ENCODE measurements at regions not wholly inside any gene's neighbourhood (a gene's known extent, or its start where the extent isn't known, plus 50 kb on each side); places are given as distances from the start of the nearest gene placed in this dataset.

DNA sequence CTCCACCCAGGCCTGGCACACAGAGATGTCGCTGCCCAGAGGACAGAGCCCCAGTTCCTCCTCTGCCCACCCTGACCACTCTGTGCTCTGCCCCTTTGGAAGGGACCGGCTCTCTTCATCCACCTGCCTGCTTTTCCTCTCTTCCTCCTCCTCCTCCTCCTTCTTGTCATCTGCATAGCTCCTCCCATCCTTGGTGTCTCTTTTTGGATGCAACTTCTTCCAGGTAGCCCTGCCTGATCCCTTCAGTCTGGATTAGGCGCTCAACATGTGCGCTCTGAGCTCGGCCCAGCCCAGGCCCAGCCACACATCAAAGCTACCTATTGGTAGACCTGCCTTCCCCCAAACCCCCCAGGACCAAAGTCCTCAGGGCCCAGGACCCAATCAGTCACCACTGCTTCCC is 52.6 kb upstream of the RXRA start:
- no peak overlapping the region for H3K4me2 ChIP-seq (ENCODE audit: insufficient read depth in 1 of 2, low read depth in 2 of 2, low read length in 2 of 2)
- no peak overlapping the region for H4K91ac ChIP-seq (replicated peaks; ENCODE audit: insufficient read length, low read length)
- H3K27me3 ChIP-seq (replicated peaks in 1 of 4; ENCODE audit: control insufficient read depth in 3 of 4, extremely low read depth in 1 of 4, insufficient read depth in 3 of 4, low read length in 3 of 4): no peaks in the 10 kb centered on the region; a peak in 1 of 7 replicates
- H3K4me3 ChIP-seq (ENCODE audit: extremely low read depth in 1 of 4, insufficient read depth in 2 of 4, low read depth in 3 of 4, low read length in 4 of 4): no peak overlapping the region
- no peak overlapping the region for H2BK5ac ChIP-seq (ENCODE audit: low read depth, low read length)
- H3K56ac ChIP-seq (replicated peaks; ENCODE audit: insufficient read length, low read depth, low read length): no peak overlapping the region
- H3K79me1 ChIP-seq (ENCODE audit: low read depth, low read length): no peaks in the 10 kb centered on the region
- no peak overlapping the region for H3K9ac ChIP-seq (replicated peaks in 1 of 4; ENCODE audit: extremely low read depth in 1 of 4, low read depth in 3 of 4, low read length in 3 of 4)
- no peak overlapping the region for H4K8ac ChIP-seq (ENCODE audit: extremely low read depth, insufficient read depth, low read length)
- H3K36me3 ChIP-seq (ENCODE audit: control insufficient read depth in 2 of 4, insufficient read depth in 4 of 4, low read length in 3 of 4): no peaks in the 10 kb centered on the region
- H3K27ac ChIP-seq (ENCODE audit: low read depth, low read length): no peak overlapping the region
- DNase-seq (ENCODE audit: low read depth in 1 of 2, low spot score in 2 of 2): no peak
- no peaks in the 10 kb centered on the region for H4K20me1 ChIP-seq (replicated peaks in 1 of 2; ENCODE audit: control insufficient read depth in 1 of 2, insufficient read depth in 2 of 2, low read length in 2 of 2)
- ChIA-PET CTCF (ENCODE audit: partially characterized antibody) (interaction anchor here (1.2 to 2.7 kb wide), 4 partner anchors 9 to 61 kb away, joined by 3 to 14 read pairs (median 4); no protein-coding TSS in a partner anchor), POLR2A (ENCODE audit: partially characterized antibody) (interaction anchor here (1.0 kb wide), 1 partner anchor 52 kb away, joined by 3 read pairs; no protein-coding TSS in a partner anchor)
- no peak overlapping the region for H2BK12ac ChIP-seq (ENCODE audit: low read depth, low read length)
- no peak overlapping the region for H2AK5ac ChIP-seq (ENCODE audit: low read depth, low read length)
- TF ChIP-seq POLR2AphosphoS5 (IDR thresholded peaks at IDR 0.05; ENCODE audit: low read depth, low read length) (no peak), POLR2A (IDR thresholded peaks at IDR 0.05; ENCODE audit: control extremely low read depth in 1 of 2, low read depth in 2 of 2, low read length in 2 of 2) (no peak), SUZ12 (IDR thresholded peaks at IDR 0.05; ENCODE audit: low read length) (no peak), CBX8 (IDR thresholded peaks at IDR 0.05; ENCODE audit: borderline replicate concordance, low read depth, low read length) (no peak), RNF2 (IDR thresholded peaks at IDR 0.05; ENCODE audit: borderline replicate concordance, low read depth, low read length, missing control alignments, poor library complexity, severe bottlenecking) (no peak), SIN3A (conservative IDR thresholded peaks at IDR 0.05 in 1 of 2, IDR thresholded peaks at IDR 0.05 in 1 of 2; ENCODE audit: low read depth in 1 of 2, low read length in 2 of 2) (no peak), JUN (IDR thresholded peaks at IDR 0.05; ENCODE audit: low read depth, low read length) (no peak), CEBPB (IDR thresholded peaks at IDR 0.05; ENCODE audit: low read depth, low read length) (no peak), BRCA1 (IDR thresholded peaks at IDR 0.05; ENCODE audit: low read depth, low read length) (no peak), HDAC2 (IDR thresholded peaks at IDR 0.05; ENCODE audit: borderline replicate concordance in 1 of 2, low read depth in 2 of 2, low read length in 2 of 2) (no peak), SRF (IDR thresholded peaks at IDR 0.05; ENCODE audit: low read depth, low read length) (no peak), TBP (IDR thresholded peaks at IDR 0.05; ENCODE audit: low read depth, low read length) (no peak)
- no peak overlapping the region for H3K18ac ChIP-seq (ENCODE audit: extremely low read depth, low read length)
- H3K4ac ChIP-seq (replicated peaks; ENCODE audit: insufficient read length, low read depth, low read length): no peak overlapping the region
- no peak overlapping the region for H4K5ac ChIP-seq (ENCODE audit: insufficient read length, low read depth, low read length)
- H2BK20ac ChIP-seq (ENCODE audit: low read length): no peak overlapping the region
- H3K14ac ChIP-seq (ENCODE audit: insufficient read length): no peak overlapping the region
- H3K23ac ChIP-seq (ENCODE audit: insufficient read length): no peak overlapping the region
- H3K4me1 ChIP-seq (replicated peaks in 1 of 4; ENCODE audit: control insufficient read depth in 3 of 4, insufficient read depth in 4 of 4, low read length in 3 of 4): peaks cover 0 to 8% (median under 1%) of the 10 kb centered on the region in 4 experiments; a peak in 3 of 7 replicates
- no peak overlapping the region for H2BK15ac ChIP-seq (ENCODE audit: low read length)
- 89% methylated on average over 5 of the region's 5 CpGs; no CpG with 5 or more reads in 1 of the 2 experiments for WGBS, 2 experiments (ENCODE audit: extremely low coverage in 1 of 2, insufficient coverage in 1 of 2, insufficient read length in 1 of 2, insufficient replicate concordance in 2 of 2, low coverage in 1 of 2, low lambda C conversion rate in 2 of 2, missing lambda C conversion rate in 1 of 2)
- no peak overlapping the region for H2BK120ac ChIP-seq (replicated peaks; ENCODE audit: low read depth, low read length)
- H2AFZ ChIP-seq (ENCODE audit: low read length): no peak overlapping the region
- no peaks in the 10 kb centered on the region for H3K79me2 ChIP-seq (ENCODE audit: control insufficient read depth in 1 of 2, insufficient read depth in 2 of 2, low read length in 2 of 2)
- no peak for FAIRE-seq
- H3K23me2 ChIP-seq (ENCODE audit: low read depth, low read length): no peaks in the 10 kb centered on the region
- peaks cover 3 to 4% of the 10 kb centered on the region in 2 experiments; a peak in 1 of 4 replicates for H3K9me3 ChIP-seq (ENCODE audit: insufficient read depth in 2 of 2, low read depth in 1 of 2, low read length in 1 of 2)
